Activated CD4-positive, alpha-beta T cell treated with anti-CD3 and anti-CD28 coated beads for 4 hours (primary cell): ENCODE measurements at regions not wholly inside any gene's neighbourhood (a gene's known extent, or its start where the extent isn't known, plus 50 kb on each side); places are given as distances from the start of the nearest gene placed in this dataset.
"Not testable (repeated sequence)": the region's sequence is repeated elsewhere in the genome, so short reads cannot be mapped to it uniquely, and the experiment has no call there.

Experiments
- DNase-seq, 2 donors: peaks; one replicate each; pipeline ENCODE4 v3.0.0-alpha.2; 2020

- no peak for DNase-seq
These were observed 241.3 kb upstream of the SFRP2 start for GRCh38 chr4:154030152-154030551.

DNA sequence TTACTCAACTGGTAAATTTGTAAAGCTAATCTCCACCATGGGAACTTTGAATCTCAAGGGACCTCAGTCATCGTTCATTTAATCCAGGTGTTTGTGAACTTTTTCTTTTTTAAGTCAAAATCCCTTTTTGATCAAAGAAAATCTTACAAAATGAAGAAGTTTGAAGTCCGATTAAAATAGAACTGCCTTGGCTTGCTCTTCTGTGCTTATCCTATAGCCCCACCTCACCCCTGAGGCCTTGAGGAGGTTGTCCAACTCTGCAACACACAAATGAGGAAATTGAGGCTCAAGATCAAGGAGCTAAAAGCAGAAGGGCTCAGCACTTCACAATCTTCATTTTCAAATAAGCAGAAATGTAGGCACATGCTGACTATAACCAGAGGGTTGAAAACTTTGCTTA is 240.3 kb upstream of the SFRP2 start:
- DNase-seq: no peak

GRCh38 chr4:154025110-154025509 is 236.2 kb upstream of the SFRP2 start:
- no peak for DNase-seq

GRCh38 chr4:154024097-154024694 is 235.3 kb upstream of the SFRP2 start:
- DNase-seq: no peak

GRCh38 chr4:154023671-154024070 is 234.8 kb upstream of the SFRP2 start:
- DNase-seq: not testable (repeated sequence)

- DNase-seq: no peak
These were observed 230.9 kb upstream of the SFRP2 start for GRCh38 chr4:154019811-154020210.

- peak in 1 of 2 donors; percentile 7 for DNase-seq
These were observed 229.8 kb upstream of the SFRP2 start for GRCh38 chr4:154018659-154019058.

DNA sequence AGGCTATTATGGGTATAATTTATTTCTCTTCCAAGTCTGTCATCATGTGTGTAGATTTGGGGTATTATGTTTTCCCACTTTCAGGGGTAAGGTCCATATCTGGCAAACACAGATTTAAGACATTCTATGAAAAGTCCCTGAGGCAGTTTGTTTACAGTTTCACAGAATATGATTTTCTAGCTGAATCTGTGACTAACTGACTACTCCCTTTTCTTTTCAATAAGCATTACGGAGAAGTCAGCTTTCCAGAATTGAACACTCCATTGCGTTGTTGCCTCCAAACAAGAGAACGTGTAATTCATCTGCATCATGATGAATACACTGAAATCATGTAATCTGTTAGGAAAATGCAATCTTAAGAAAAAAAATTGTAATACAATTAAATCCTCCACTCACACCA is 226.7 kb upstream of the SFRP2 start:
- no peak for DNase-seq

GRCh38 chr4:154014407-154015321 is 225.8 kb upstream of the SFRP2 start:
- no peak for DNase-seq

DNA sequence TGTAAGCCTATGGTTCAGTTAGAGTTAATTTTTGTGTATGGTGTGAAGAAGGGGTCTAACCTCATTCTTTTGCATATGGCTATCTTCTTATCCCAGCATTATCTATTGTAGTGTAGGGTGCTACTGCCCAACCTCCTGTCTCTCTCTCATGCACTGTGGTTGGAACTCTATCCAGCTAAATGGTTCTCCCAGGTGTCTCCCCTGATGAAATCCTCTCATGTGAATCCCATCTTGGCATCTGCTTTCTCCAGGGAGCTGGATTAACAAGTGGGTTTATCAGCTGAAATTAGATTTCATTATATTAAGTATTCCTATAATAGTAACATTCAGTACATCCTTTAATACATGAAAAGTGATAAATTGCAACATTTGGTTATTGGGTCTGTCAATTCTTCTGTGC is 224.7 kb upstream of the SFRP2 start:
- DNase-seq: no peak

DNA sequence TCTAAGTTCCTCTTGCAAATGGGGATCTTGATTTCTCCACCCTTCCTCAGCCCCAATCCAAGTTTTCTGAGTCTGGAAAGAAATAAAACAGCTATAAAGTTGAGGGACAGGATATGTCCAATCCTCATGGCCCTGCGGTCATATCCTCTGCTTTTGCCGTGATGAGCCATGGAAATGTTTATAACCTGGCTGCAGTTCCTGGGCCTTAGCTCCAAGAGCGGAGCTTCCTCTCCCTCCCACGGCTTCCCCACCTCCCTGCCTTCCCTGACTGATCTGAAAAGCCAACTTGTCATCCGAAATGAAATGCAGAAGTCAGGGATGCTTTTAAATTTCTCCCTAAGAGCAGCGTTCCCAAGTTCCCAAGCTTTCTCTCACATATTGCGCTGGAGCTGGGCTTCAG is 221.5 kb upstream of the SFRP2 start:
- DNase-seq: no peak

DNA sequence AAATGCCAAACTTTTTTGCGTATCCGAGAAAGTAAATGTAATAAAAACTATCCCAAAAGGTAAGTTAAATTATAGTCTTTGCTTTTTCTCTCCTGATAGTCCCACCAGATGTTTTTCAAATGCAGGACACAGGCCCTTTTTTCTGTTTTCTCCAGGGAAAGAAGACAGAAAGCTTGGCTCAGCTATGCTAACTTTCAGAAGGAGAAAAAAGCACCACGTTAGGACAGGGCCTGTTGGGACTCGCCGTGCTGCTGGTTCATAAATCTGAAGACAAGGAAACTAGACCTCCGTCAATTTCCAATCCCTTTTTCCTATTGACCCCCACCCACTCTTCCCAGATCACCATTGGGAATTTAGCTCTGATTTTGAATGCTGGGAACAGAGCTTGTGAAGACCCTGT is 220.9 kb upstream of the SFRP2 start:
- no peak for DNase-seq

- DNase-seq: no peak
These were observed 220.3 kb upstream of the SFRP2 start for GRCh38 chr4:154009191-154009590.

GRCh38 chr4:154005171-154005520 is 216.3 kb upstream of the SFRP2 start:
- DNase-seq: no peak

DNA sequence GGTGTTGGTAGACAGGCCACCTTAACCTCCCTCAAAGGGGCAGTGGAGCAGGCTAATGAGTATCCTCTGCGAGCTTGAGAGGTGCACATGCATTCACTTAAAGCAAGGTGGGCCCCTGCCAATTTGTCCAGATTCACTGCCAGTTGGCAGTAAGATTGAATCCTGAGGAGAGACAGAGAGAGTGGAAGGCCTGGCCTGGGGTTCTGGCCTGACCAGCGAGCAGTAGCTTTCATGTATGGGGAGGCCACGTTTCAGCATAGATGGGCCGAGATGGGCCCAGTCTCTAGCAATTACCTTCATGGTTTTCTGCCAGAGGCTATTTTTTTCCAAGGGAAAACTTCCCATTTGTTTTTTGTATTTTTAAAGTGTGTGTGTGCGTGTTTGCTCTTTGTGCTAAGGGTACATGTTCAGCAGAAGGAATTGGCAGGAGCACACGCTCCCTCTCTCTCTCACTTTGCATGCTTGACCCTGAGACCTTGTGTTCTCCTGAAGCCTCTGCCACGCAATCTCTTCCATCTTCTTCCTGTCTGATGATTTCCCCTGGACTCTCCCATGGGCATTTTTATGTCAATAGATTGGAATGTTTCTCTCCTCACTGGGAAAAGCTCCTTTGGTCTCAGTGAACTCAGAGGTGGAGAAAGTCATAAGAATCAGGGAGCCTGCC is 215.8 kb upstream of the SFRP2 start:
- DNase-seq: no peak

DNA sequence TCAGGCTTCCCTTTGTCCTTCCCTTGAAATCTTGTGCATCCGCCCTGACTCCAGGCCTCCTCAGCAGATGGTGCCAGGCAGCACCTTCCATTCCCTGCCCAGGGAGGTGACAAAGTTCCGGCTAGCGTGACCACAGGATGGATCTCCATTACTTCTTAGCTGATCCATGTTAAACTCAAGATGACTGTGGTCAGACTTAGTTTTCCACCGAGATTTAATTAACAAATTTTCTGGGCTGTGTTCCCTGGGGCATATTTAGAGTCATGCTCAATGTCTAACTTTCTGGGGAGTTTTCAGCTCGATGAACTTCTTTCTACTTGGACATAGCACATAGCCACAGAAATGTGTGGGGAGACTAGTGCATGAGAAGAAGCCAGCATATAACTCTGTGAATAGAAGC is 215.1 kb upstream of the SFRP2 start:
- no peak for DNase-seq

DNA sequence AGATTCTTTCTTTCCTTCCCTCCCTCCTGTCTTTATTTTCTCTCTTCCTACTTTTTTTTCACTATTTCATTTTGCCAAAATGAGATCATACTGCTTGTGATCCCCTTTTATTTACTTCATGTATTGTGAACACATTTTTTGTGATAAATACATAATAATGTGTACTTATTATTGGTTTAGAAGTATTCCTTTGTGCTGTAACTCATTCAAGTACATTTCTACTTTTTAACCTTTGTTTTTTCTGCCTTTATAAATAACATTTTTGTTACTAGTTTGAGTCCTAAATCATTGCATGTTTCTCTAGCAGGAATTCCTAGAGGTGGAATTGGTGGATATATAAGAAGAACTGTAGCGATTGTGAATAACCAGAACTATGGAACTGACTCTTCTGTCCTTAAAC is 214.5 kb upstream of the SFRP2 start:
- no peak for DNase-seq

DNA sequence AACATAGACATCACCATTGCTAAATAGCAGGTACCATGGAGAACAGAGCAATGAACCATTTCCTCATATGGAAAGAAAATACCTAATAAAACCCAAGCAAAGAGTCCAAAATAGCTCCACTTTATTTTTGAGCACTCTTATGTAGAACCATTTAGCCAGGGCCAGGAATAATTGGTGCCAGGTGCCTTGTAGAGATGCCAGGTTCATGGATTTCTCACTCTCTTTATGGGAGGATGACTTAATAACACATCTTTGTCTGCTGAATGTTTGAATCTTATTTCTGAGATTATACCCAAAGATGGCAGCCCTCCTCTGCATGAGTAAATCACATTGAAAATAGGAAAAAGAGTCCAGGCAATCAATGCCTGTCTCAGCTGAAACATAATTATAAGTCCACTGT is 212.3 kb upstream of the SFRP2 start:
- no peak for DNase-seq

DNA sequence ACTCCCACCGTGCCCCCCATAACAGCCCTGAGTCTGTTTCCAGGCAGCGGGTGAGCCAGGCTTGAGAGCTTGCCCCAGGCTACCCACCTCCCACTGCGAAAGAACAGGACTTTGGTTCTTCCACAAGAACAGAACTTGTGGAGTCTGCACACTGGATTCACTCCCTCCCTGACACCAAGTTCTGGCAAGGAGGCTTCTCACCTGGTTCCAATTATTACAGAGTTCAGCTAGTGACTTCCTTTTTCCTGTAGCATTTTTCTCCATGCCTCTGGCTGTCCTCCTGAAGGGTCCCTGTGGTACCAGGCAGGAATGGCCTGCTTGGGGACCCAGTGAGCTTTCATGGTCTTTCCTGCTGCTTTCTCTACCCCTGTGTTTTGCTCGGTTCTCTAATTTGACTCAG is 208.6 kb upstream of the SFRP2 start:
- DNase-seq: no peak

GRCh38 chr4:153989505-153989904 is 200.6 kb upstream of the SFRP2 start:
- DNase-seq: no peak

DNA sequence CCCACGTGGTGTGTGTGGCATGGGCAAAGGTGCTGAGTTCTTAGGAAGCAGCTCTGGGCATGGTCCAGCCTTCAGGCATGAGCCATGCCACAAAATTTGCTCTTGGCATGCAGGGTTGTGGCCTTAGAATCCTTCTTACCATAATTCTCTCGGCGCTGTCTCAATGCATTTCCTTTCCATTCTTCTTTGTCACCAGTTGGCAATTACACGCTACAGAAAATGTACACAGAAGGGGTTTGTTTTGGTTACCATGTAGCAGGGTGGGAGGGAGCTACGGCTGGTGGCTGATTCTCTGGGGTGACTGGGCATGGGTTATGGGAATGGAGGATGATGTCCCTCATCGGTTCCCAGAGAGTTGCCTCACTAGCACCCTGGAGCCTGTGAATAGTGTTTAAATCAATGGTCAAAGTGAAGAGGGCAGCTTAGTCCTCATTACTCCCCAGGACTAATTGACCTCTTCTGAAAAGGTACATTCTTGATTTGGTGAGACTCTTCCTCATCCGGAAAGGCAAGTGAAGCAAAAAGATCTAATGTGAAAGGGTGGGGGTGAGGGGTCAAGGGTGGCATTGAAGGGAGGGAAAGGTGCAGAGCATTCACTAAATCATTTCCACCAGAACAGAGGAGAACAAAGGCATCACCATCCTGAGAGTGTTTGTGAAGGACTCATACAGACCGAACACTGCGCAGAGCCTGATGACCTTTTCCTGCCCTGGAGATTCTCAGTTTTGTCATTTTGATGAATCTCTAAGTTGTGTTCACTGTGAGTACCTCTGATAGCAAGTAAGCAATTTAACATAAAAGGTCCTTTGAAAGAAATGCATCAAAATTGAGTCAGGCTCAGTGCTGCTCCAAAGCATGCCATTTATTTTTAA is 199.8 kb upstream of the SFRP2 start:
- DNase-seq: no peak

DNA sequence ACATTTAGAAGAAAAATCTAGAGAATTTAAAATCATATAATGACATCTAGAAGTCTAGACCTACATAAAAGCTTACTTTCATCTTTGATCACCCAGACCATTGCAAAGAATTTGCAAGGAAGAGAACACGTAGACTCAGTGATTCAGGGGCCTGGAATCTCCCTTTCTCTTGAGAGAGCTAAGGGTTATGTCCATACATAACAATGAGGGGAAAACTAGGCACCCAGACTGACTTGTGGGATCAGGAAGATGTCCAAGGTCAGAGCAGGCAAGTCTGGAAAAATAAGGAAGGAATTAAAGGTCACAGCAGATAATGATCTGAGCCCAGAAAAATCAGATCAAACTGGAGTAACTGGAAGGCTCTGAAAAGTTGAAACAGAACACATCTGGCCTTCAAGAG is 198.4 kb upstream of the SFRP2 start:
- DNase-seq: no peak

DNA sequence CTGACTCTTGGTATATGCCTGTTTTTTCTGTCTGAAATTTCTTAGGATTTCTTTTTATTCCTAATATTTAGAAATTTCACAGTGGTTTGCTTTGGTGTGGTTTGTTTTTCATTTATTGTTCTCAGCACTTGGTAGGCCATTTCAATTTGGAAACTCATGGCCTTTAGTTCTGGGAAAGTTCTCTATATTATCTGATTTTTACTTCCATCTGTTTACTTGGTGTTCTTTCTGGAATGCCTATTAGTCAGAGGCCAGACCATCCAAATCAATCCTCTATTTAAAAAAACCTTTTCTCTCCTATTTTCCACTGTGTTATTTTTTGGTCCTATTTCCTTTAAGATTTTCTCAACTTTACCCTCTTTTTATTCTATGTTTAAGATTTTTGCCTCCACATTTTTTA is 188.1 kb upstream of the SFRP2 start:
- no peak for DNase-seq
